T1000 (cell line): ENCODE measurements at regions not wholly inside any gene's neighbourhood (a gene's known extent, or its start where the extent isn't known, plus 50 kb on each side); places are given as distances from the start of the nearest gene placed in this dataset.

Source experiments
- DNase-seq: peaks from one replicate; lab custom pipeline; 2025; ENCODE audit warnings: mixed read lengths; lab: John Stamatoyannopoulos, UW

DNA sequence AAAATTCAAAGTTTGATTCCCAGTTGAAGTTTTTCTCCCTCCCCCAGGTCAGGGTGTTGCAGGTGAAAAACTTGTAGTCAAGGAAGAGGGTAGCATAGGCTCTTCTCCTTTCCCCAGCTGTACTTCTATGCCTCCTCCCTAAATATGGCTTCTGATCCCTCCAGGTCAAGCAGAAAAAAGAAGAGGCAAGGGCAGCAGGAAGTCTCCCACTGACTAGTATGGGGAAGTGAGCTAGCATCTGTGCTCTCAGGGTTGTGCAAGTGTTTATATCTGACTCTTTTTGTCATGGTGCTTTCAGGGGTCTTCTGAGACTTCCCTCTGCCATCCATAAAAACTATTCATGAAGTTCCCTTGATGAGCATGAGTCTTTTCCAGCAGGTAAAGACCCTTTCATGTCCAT, 76.0 kb downstream of the ATPSCKMT start:
- DNase-seq: no peak

- DNase-seq: no peak
These were observed 77.4 kb downstream of the ATPSCKMT start for GRCh38 chr5:10172247-10172646.

- DNase-seq: no peak
These were observed 80.3 kb downstream of the ATPSCKMT start for GRCh38 chr5:10169359-10169758.

GRCh38 chr5:10168254-10168653, 81.4 kb downstream of the ATPSCKMT start:
- DNase-seq: no peak

GRCh38 chr5:10167806-10168205, 81.9 kb downstream of the ATPSCKMT start:
- DNase-seq: no peak

DNA sequence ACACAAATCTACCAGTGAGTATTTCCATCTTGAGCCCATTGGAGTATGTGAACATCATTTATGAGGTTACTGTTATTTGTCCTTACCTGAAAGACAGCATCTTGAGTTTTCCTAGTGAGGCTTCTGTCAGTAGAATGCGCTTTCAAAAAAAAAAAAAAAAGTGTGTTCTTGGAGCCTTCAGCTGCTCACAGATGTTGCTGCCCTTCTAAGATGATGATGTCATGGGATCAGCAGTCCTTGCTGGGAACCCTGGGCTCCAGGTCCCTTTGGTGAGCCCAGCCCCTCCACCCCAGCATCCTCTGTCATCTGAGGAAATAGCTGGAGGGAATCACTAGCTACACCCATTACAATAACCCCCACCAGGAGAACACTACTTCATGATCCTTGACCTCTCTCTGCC, 83.3 kb downstream of the ATPSCKMT start:
- DNase-seq: no peak

- no peak for DNase-seq
These were observed 87.2 kb downstream of the ATPSCKMT start for GRCh38 chr5:10162468-10162867.

- DNase-seq: no peak
These were observed 87.9 kb downstream of the ATPSCKMT start for GRCh38 chr5:10161778-10162177.

- no peak for DNase-seq
These were observed 89.4 kb downstream of the ATPSCKMT start for GRCh38 chr5:10160241-10160640.

DNA sequence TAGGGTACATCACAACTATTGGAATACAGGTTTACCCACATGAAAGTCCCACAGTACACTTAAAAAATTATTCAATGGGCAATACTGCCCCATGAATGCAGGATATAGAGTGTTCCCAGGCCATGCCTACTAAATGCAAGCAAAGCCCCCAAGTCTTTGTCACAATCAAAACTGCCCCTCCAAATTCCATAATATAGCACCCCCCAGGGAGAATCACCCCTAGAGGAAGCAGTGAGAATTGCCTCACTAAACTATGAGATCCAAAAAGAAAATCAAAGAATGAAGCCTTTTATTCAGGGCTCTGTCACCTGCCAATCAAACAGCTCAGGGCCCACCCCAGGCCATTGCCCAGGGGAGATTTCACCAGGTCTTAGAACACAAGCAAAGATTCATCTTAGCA, 90.8 kb downstream of the ATPSCKMT start:
- DNase-seq: no peak

- no peak for DNase-seq
These were observed 92.5 kb downstream of the ATPSCKMT start for GRCh38 chr5:10157085-10157669.

DNA sequence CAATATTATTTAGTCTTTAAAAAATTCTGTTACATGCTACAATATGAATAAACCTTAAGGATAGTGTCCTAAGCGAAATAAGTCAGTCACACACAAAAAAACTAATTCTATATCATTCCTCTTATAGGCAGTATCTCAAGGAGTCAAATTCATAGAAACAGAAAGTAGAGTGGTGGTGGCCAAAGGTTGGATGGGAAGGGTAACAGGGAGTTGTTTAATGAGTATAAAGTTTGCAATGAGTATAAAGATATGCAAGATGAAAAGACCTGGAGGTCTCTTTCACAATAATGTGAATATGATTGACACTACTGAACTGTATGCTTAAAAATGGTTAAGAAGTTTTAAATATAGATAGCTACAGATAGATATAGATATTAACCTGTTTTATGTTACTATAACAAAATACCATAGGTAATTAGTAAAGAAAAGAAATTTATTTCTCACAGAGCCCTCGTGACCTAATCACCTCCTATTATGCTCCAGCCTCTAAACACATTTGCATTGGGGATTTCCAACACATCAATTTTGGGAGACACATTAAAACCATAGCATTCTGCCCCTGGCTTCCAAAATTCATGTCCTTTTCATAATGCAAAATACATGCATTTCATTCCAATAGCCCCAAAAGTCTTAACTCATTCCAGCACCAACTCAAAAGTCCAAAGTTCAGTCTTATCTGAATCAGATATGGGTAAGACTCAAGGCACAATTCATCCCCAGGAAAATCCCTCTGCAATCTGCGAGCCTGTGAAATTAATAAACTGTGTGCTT, 93.6 kb downstream of the ATPSCKMT start:
- DNase-seq: no peak

- no peak for DNase-seq
These were observed 95.7 kb downstream of the ATPSCKMT start for GRCh38 chr5:10153808-10154537.

DNA sequence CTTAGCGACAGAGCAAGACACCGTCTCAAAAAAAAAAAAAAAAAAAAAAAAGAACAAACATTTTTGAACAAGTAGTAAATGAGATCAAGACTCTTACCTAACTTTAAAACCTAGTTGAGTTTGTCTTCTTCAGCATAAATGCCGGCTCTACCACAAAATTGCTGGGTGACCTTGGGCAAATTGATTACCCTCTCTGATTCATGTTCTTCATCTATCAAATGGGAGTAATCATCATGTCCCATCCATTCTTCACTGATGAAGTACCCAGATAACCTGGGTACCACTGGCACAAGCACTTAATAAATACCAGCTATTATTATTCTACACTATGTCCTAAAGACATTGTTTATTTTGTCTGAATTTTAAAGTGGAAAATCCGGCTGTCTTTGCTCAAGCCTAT, 96.3 kb downstream of the ATPSCKMT start:
- no peak for DNase-seq

GRCh38 chr5:10151656-10152055, 98.0 kb downstream of the ATPSCKMT start:
- DNase-seq: no peak

GRCh38 chr5:10149911-10150310, 99.8 kb downstream of the ATPSCKMT start:
- no peak for DNase-seq

GRCh38 chr5:10145923-10146401, 103.7 kb downstream of the ATPSCKMT start:
- no peak for DNase-seq

DNA sequence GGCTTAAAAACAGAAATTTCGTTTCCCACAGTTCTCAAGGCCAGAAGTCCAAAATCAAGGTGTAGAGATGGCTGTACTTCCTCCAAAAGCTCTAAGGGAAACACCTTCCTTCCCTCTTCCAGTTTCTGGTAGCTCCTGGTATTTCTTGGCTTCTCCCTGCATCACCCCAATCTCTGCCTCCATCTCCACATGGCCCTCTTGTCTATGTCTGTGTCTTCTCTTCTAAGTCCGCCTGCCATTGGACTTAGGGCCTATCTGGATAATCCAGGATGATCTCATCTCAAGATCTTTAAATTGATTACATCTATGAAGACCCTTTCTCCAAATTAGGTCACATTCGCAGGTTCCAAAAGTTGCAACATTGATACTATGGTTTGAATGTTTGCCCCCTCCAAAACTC, 105.6 kb downstream of the ATPSCKMT start:
- DNase-seq: no peak

DNA sequence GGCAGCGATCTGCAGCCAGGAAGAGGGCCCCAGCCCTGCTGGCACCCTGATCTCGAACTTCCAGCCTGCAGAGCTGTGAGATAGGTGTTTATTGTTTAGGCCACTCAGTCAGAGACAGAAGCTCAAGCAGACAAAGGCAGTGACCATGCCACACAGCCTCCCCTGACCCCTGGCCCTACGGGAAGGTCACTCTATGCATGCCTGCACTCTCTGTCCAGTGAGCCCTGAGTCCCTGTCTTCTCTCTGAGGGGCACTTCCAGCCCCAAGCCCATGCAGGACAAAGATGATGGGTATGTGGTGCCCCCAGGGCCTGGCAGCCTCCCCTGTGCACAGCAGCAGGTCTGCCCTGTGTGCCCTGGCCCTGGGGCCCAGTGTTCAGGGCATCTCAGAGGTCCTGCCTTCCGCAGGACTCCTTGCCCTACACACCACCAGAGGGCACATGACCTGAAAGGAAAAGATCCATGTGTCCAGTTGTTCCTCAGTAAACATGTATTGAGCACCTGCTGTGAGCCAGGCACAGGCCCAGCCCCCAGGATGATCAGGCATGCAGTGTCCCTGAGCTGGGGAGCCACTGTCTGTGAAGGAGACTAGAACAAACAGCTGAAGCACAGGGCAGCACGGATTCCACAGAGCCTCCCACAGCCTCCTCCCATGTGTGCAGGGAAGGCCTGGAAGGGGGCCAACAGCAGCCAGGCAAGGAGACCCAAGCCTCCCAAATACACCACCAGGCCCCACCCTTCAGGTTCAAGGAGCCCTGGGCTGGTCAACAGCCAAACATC, 109.3 kb downstream of the ATPSCKMT start:
- DNase-seq: no peak

- DNase-seq: no peak
These were observed 111.2 kb downstream of the ATPSCKMT start for GRCh38 chr5:10138395-10139057.

DNA sequence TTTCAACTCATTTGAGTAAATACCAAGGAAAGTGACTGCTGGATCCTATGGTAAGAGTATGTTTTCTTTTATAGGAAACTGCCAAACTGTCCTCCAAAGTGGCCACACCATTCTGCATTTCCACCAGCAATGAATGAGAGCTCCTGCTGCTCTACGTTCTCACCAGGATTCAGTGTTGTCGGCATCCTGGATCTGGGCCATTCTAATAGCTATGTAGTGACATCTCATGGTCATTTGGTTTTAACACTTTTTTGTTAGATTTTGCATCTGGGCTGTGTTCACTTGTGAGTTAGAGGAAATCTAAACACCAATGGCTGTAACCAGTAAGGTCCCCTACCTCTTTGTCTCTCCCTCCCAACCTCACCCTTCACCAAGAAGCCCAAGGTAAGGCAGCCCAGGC, 115.9 kb downstream of the ATPSCKMT start:
- no peak for DNase-seq

- DNase-seq: no peak
These were observed 118.8 kb downstream of the ATPSCKMT start for GRCh38 chr5:10130881-10131280.
